Panc1 (cell line): ENCODE measurements at regions not wholly inside any gene's neighbourhood (a gene's known extent, or its start where the extent isn't known, plus 50 kb on each side); places are given as distances from the start of the nearest gene placed in this dataset.

ENCODE experiments used
- ATAC-seq: fragments of 200-7000 bp; cut with Tn5 transposase; 2 replicates; pipeline ENCODE4 v1.9.1; 2020; ENCODE audit warnings: mild to moderate bottlenecking, moderate library complexity
- BruUV-seq: library from RNA; stranded (reverse); fragments of 400-500 nt; replicated peaks from 2 replicates; lab custom pipeline; 2021; lab: Mats Ljungman, UMichigan
- CTCF ChIA-PET: fragments of 300-600 bp; sonication (Branson Sonifier 250); formaldehyde crosslinking; loops from one replicate; lab custom pipeline; 2022; ENCODE audit warnings: antibody characterized with exemption; lab: Charles Lee
- POLR2A ChIA-PET: fragments of 300-600 bp; sonication (Branson Sonifier 250); formaldehyde crosslinking; loops from one replicate; lab custom pipeline; 2022; ENCODE audit warnings: antibody characterized with exemption; lab: Charles Lee
- DNase-seq: peaks from one replicate; pipeline ENCODE4 v3.0.0-alpha.2; 2010; ENCODE audit warnings: low read depth, low spot score
- H3K27ac ChIP-seq: 2 replicates; pipeline ENCODE4 v1.5.1; 2011; ENCODE audit warnings: mild to moderate bottlenecking, low read length, inconsistent platforms
- H3K27me3 ChIP-seq: fragments of 200-500 bp; sonication (Bioruptor generic); 2 replicates; pipeline ENCODE4 v1.6.0; 2014; ENCODE audit warnings: low read length, inconsistent platforms; ENCODE audit not compliant: control insufficient read depth, insufficient read depth
- H3K36me3 ChIP-seq: fragments of 200-500 bp; sonication (Bioruptor generic); 2 replicates; pipeline ENCODE4 v1.5.1; 2014; ENCODE audit warnings: inconsistent platforms, mild to moderate bottlenecking, low read length, moderate library complexity; ENCODE audit not compliant: control insufficient read depth, insufficient read depth
- H3K4me1 ChIP-seq: 2 replicates; pipeline ENCODE4 v1.5.1; 2011; ENCODE audit warnings: inconsistent platforms, mild to moderate bottlenecking, low read length, moderate library complexity; ENCODE audit not compliant: control insufficient read depth, insufficient read depth
- H3K4me3 ChIP-seq, 2 experiments: 2 replicates each; pipeline ENCODE4 v1.5.1; 2011 to 2012; ENCODE audit warnings: low read depth in 2 of 2, low read length in 2 of 2, mild to moderate bottlenecking in 2 of 2, inconsistent platforms in 1 of 2, moderate library complexity in 1 of 2
- H3K9me3 ChIP-seq: fragments of 200-500 bp; sonication (Bioruptor generic); 2 replicates; pipeline ENCODE4 v1.5.1; 2014; ENCODE audit warnings: low read depth, mild to moderate bottlenecking, inconsistent platforms, low read length, moderate library complexity; ENCODE audit not compliant: control insufficient read depth, insufficient read depth
- POLR2AphosphoS5 ChIP-seq: IDR thresholded peaks from 2 replicates; pipeline ENCODE4 v1.6.1; 2012; ENCODE audit warnings: mild to moderate bottlenecking, low read depth, low read length, moderate library complexity
- SIN3A ChIP-seq: IDR thresholded peaks from 2 replicates; pipeline ENCODE4 v1.6.1; 2012; ENCODE audit warnings: low read depth, mild to moderate bottlenecking, low read length, moderate library complexity, borderline replicate concordance; ENCODE audit not compliant: insufficient read depth
- TCF7L2 ChIP-seq: IDR thresholded peaks from 2 replicates; pipeline ENCODE4 v1.6.1; 2011; ENCODE audit warnings: mild to moderate bottlenecking, low read depth, low read length, inconsistent platforms
- in situ Hi-C: cut with HindIII; loops from 2 replicates; pipeline ENCODE4 v1.10.0; 2016; ENCODE audit warnings: low sequenced_read_pairs, low pct_unique_long_range_greater_than_20kb
- intact Hi-C: fragments of 100-400 bp; cut with micrococcal nuclease; formaldehyde crosslinking; loops from one replicate; pipeline ENCODE4 v1.10.0; 2022; ENCODE audit not compliant: unreplicated experiment
- TF ChIP-seq, protein P1 (sequence below), 2 experiments: IDR thresholded peaks; 2 replicates each; pipeline ENCODE4 v1.6.1; 2011 to 2012; ENCODE audit warnings: low read depth in 2 of 2, control low read depth in 1 of 2, low read length in 1 of 2, mild to moderate bottlenecking in 1 of 2, moderate library complexity in 1 of 2; ENCODE audit not compliant: insufficient read depth in 1 of 2
- TF ChIP-seq, protein P2 (sequence below): fragments of 450-650 bp; IDR thresholded peaks from 2 replicates; pipeline ENCODE4 v1.5.1; 2017; ENCODE audit warnings: mild to moderate bottlenecking

DNA sequence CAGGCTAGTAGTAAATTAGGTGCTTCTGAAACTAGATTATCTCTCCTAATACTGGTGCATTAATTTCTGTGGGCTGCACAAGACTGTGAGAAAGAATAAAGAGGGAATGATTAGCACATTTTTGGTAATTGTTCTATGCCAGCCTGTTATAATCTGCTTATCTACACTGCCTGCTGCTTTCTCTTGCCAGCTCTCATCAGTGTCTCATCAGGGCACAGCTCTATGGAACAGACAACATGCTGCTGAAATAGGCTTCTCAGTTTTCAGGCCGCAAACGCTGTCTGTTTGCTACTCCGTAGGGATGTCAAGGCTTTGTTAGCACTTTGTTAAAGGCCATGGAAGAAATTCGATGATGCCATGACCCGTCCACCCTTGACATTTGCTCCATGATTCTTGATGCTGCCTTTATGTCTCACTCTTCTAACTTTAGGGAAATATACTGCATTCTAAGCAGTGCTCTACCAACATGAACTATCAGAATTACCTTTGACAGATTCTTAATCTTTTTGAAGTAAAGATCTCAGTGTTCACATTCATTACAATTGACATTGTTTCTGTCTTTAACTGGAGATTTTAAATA is 84.0 kb upstream of the PRR20A start:
- no TSS peak for BruUV-seq
- Histone ChIP-seq H3K27ac (no peak overlapping the region), H3K36me3 (no peaks in the 10 kb centered on the region), H3K9me3 (no peaks in the 10 kb centered on the region), H3K4me1 (no peaks in the 10 kb centered on the region), H3K27me3 (no peaks in the 10 kb centered on the region), H3K4me3 (no peak overlapping the region)
- intact Hi-C loops (no loop called here), in situ Hi-C loops (no loop called here)
- ChIA-PET POLR2A (no interaction called here), CTCF (no interaction called here)
- DNase-seq = no peak
- no peak for ATAC-seq
- TF ChIP-seq SIN3A (no peak), TCF7L2 (no peak), POLR2AphosphoS5 (no peak)
- TF ChIP-seq, protein P1, sequence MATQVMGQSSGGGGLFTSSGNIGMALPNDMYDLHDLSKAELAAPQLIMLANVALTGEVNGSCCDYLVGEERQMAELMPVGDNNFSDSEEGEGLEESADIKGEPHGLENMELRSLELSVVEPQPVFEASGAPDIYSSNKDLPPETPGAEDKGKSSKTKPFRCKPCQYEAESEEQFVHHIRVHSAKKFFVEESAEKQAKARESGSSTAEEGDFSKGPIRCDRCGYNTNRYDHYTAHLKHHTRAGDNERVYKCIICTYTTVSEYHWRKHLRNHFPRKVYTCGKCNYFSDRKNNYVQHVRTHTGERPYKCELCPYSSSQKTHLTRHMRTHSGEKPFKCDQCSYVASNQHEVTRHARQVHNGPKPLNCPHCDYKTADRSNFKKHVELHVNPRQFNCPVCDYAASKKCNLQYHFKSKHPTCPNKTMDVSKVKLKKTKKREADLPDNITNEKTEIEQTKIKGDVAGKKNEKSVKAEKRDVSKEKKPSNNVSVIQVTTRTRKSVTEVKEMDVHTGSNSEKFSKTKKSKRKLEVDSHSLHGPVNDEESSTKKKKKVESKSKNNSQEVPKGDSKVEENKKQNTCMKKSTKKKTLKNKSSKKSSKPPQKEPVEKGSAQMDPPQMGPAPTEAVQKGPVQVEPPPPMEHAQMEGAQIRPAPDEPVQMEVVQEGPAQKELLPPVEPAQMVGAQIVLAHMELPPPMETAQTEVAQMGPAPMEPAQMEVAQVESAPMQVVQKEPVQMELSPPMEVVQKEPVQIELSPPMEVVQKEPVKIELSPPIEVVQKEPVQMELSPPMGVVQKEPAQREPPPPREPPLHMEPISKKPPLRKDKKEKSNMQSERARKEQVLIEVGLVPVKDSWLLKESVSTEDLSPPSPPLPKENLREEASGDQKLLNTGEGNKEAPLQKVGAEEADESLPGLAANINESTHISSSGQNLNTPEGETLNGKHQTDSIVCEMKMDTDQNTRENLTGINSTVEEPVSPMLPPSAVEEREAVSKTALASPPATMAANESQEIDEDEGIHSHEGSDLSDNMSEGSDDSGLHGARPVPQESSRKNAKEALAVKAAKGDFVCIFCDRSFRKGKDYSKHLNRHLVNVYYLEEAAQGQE (IDR thresholded peaks at IDR 0.05; ENCODE audit: insufficient read depth in 1 of 2, low read depth in 2 of 2, low read length in 1 of 2) = no peak
- TF ChIP-seq, protein P2, sequence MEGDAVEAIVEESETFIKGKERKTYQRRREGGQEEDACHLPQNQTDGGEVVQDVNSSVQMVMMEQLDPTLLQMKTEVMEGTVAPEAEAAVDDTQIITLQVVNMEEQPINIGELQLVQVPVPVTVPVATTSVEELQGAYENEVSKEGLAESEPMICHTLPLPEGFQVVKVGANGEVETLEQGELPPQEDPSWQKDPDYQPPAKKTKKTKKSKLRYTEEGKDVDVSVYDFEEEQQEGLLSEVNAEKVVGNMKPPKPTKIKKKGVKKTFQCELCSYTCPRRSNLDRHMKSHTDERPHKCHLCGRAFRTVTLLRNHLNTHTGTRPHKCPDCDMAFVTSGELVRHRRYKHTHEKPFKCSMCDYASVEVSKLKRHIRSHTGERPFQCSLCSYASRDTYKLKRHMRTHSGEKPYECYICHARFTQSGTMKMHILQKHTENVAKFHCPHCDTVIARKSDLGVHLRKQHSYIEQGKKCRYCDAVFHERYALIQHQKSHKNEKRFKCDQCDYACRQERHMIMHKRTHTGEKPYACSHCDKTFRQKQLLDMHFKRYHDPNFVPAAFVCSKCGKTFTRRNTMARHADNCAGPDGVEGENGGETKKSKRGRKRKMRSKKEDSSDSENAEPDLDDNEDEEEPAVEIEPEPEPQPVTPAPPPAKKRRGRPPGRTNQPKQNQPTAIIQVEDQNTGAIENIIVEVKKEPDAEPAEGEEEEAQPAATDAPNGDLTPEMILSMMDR = no peak

DNA sequence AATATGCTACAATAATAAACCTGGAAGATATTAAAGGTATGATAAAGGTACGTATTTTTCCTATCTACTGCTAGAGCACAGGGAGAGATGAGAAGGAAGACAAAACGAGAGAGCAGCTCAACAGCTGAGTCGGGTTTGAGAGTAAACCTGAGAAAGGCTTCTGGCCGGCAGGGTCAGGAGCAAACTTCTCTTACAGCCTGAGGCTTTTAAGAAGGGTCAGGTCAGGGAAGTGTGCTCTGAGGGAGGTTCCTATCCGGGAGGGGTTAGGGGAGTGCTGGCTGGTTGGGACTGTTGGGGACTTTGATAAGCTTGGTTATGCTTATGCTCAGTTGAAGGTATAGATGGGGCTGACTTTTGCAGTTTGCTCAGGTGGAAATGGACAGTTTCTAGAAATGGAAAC is 77.7 kb upstream of the PRR20A start:
- no peaks in the 10 kb centered on the region for H3K9me3 ChIP-seq
- ChIA-PET POLR2A (no interaction called here), CTCF (no interaction called here)
- TF ChIP-seq SIN3A = no peak
- no peak for TF ChIP-seq TCF7L2
- TF ChIP-seq, protein P1 (IDR thresholded peaks at IDR 0.05; ENCODE audit: insufficient read depth in 1 of 2, low read depth in 2 of 2, low read length in 1 of 2) = no peak
- TF ChIP-seq, protein P2 = no peak
- TF ChIP-seq POLR2AphosphoS5 = no peak
- ATAC-seq = no peak
- BruUV-seq = no TSS peak
- H3K4me1 ChIP-seq = no peaks in the 10 kb centered on the region
- no peaks in the 10 kb centered on the region for H3K36me3 ChIP-seq
- no peaks in the 10 kb centered on the region for H3K27me3 ChIP-seq
- in situ Hi-C loops (no loop called here), intact Hi-C loops (no loop called here)
- H3K27ac ChIP-seq = no peak overlapping the region
- H3K4me3 ChIP-seq = no peak overlapping the region
- no peak for DNase-seq
